ENCODE measurements at regions not wholly inside any gene's neighbourhood (a gene's known extent, or its start where the extent isn't known, plus 50 kb on each side); places are given as distances from the start of the nearest gene placed in this dataset.

DNA sequence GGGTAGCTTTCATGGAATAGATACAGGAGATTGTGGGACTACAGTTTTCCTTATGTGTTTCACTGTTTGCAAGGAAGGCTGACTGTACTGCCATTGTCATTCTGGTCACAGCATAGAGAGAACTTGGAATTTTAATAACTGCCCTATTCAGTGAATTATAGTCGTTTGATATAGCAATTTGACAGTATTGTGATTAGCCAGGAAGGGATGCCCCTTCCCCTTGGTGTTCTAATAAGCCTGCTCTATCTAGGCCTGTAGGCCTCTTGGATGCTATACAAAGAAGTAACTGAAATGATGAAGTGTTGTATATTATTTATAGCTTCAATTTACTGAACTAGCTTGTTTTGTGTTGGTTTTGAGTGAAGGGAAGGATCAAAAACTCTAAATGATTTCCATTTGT is 528.6 kb upstream of the CDH2 start:
- no peak for TF ChIP-seq EZH2 (IDR thresholded peaks at IDR 0.05; ENCODE audit: borderline replicate concordance, low read depth, low read length, severe bottlenecking)
- TF ChIP-seq, protein P1, sequence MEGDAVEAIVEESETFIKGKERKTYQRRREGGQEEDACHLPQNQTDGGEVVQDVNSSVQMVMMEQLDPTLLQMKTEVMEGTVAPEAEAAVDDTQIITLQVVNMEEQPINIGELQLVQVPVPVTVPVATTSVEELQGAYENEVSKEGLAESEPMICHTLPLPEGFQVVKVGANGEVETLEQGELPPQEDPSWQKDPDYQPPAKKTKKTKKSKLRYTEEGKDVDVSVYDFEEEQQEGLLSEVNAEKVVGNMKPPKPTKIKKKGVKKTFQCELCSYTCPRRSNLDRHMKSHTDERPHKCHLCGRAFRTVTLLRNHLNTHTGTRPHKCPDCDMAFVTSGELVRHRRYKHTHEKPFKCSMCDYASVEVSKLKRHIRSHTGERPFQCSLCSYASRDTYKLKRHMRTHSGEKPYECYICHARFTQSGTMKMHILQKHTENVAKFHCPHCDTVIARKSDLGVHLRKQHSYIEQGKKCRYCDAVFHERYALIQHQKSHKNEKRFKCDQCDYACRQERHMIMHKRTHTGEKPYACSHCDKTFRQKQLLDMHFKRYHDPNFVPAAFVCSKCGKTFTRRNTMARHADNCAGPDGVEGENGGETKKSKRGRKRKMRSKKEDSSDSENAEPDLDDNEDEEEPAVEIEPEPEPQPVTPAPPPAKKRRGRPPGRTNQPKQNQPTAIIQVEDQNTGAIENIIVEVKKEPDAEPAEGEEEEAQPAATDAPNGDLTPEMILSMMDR (IDR thresholded peaks at IDR 0.05; ENCODE audit: borderline replicate concordance, extremely low read depth, low read length, poor library complexity, severe bottlenecking) = no peak
- H3K27me3 ChIP-seq (ENCODE audit: insufficient read depth, low read length, poor library complexity) = no peaks in the 10 kb centered on the region
- ATAC-seq (ENCODE audit: insufficient read depth, low read depth) (no peak), DNase-seq (no peak)
- H2AFZ ChIP-seq (ENCODE audit: low read depth, low read length) = no peak overlapping the region
- no peak overlapping the region for H3K27ac ChIP-seq (ENCODE audit: low read length)
- H3K79me2 ChIP-seq (ENCODE audit: insufficient read depth, low read length) = no peaks in the 10 kb centered on the region
- no peaks in the 10 kb centered on the region for H4K20me1 ChIP-seq (ENCODE audit: insufficient read depth, low read length)
- no peaks in the 10 kb centered on the region for H3K9me3 ChIP-seq (ENCODE audit: insufficient read depth, low read length, severe bottlenecking)
- H3K36me3 ChIP-seq (ENCODE audit: insufficient read depth, low read length) = no peaks in the 10 kb centered on the region
- no peaks in the 10 kb centered on the region for H3K4me1 ChIP-seq (ENCODE audit: insufficient read depth, low read length)
- H3K9ac ChIP-seq (ENCODE audit: low read depth, low read length) = no peak overlapping the region; the same call in 1 of the 2 replicates
- no peak overlapping the region for H3K4me2 ChIP-seq (ENCODE audit: insufficient read depth, low read length)
- no peak overlapping the region for H3K4me3 ChIP-seq (ENCODE audit: low read depth in 1 of 2, low read length in 2 of 2)

DNA sequence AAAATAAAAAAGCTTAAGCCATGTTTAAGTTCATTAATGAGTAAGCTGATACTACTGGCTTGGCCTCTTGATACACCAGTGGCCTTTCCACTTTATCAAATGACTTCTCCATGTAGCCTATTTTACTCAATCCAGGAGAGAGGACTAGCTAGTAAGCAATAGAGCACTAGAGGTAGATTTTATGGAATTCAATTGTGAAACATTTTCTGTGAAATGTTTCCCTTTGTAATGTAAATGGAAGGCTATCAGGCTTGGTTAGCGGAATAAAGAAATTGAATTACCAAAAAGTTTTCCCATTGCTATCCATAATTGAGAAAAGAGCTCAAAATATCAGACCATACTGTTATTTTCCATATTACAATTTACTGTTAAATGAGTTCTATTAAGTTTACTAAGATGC is 515.4 kb upstream of the CDH2 start:
- TF ChIP-seq EZH2 (IDR thresholded peaks at IDR 0.05; ENCODE audit: borderline replicate concordance, low read depth, low read length, severe bottlenecking) = no peak
- TF ChIP-seq, protein P1 (IDR thresholded peaks at IDR 0.05; ENCODE audit: borderline replicate concordance, extremely low read depth, low read length, poor library complexity, severe bottlenecking) = no peak
- H3K27ac ChIP-seq (ENCODE audit: low read length) = no peak overlapping the region
- H3K4me3 ChIP-seq (ENCODE audit: low read depth in 1 of 2, low read length in 2 of 2) = no peak overlapping the region
- H3K9ac ChIP-seq (ENCODE audit: low read depth, low read length) = no peak overlapping the region
- no peaks in the 10 kb centered on the region for H4K20me1 ChIP-seq (ENCODE audit: insufficient read depth, low read length)
- H2AFZ ChIP-seq (ENCODE audit: low read depth, low read length) = peak overlapping the region; percentile 32; the same call in 1 of the 2 replicates
- H3K36me3 ChIP-seq (ENCODE audit: insufficient read depth, low read length) = no peaks in the 10 kb centered on the region
- H3K4me2 ChIP-seq (ENCODE audit: insufficient read depth, low read length) = no peak overlapping the region
- DNase-seq (no peak), ATAC-seq (ENCODE audit: insufficient read depth, low read depth) (no peak)
- H3K79me2 ChIP-seq (ENCODE audit: insufficient read depth, low read length) = no peaks in the 10 kb centered on the region
- no peaks in the 10 kb centered on the region for H3K4me1 ChIP-seq (ENCODE audit: insufficient read depth, low read length)
- no peaks in the 10 kb centered on the region for H3K9me3 ChIP-seq (ENCODE audit: insufficient read depth, low read length, severe bottlenecking)
- H3K27me3 ChIP-seq (ENCODE audit: insufficient read depth, low read length, poor library complexity) = no peaks in the 10 kb centered on the region

DNA sequence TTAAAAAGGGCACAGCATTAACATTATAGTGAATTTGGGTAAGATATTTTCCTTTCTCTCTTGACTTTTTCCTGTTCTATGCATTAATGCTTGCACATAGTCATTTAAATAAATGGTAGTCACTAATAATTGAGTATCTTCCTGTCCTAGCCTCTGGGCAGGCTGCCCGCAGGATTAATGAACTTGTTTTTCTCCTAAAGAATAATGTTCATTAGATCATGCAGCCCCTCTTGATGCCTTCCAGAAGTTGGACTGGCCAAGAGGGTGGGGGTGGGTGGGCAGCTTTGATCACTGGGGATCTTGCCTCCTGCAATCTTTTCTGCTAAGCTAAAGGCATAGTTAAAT is 514.5 kb upstream of the CDH2 start:
- H3K36me3 ChIP-seq (ENCODE audit: insufficient read depth, low read length) = no peaks in the 10 kb centered on the region
- no peak overlapping the region for H3K9ac ChIP-seq (ENCODE audit: low read depth, low read length)
- ATAC-seq (ENCODE audit: insufficient read depth, low read depth) (no peak), DNase-seq (no peak)
- no peak overlapping the region for H3K27ac ChIP-seq (ENCODE audit: low read length)
- H3K4me1 ChIP-seq (ENCODE audit: insufficient read depth, low read length) = no peaks in the 10 kb centered on the region
- no peaks in the 10 kb centered on the region for H4K20me1 ChIP-seq (ENCODE audit: insufficient read depth, low read length)
- H3K79me2 ChIP-seq (ENCODE audit: insufficient read depth, low read length) = no peaks in the 10 kb centered on the region
- H2AFZ ChIP-seq (ENCODE audit: low read depth, low read length) = no peak overlapping the region
- TF ChIP-seq EZH2 (IDR thresholded peaks at IDR 0.05; ENCODE audit: borderline replicate concordance, low read depth, low read length, severe bottlenecking) = no peak
- TF ChIP-seq, protein P1 (IDR thresholded peaks at IDR 0.05; ENCODE audit: borderline replicate concordance, extremely low read depth, low read length, poor library complexity, severe bottlenecking) = no peak
- no peaks in the 10 kb centered on the region for H3K9me3 ChIP-seq (ENCODE audit: insufficient read depth, low read length, severe bottlenecking)
- no peak overlapping the region for H3K4me2 ChIP-seq (ENCODE audit: insufficient read depth, low read length)
- H3K27me3 ChIP-seq (ENCODE audit: insufficient read depth, low read length, poor library complexity) = no peaks in the 10 kb centered on the region
- H3K4me3 ChIP-seq (ENCODE audit: low read depth in 1 of 2, low read length in 2 of 2) = no peak overlapping the region
